Peyer's patch (tissue), 4 donors: ENCODE measurements at regions not wholly inside any gene's neighbourhood (a gene's known extent, or its start where the extent isn't known, plus 50 kb on each side); places are given as distances from the start of the nearest gene placed in this dataset.

ENCODE experiments used
- DNase-seq, 3 donors: peaks; one replicate each; pipeline ENCODE4 v3.0.0-alpha.2; 2017 to 2019
- H3K27ac ChIP-seq, 4 donors: fragments of 200-600 bp; sonication (generic); one replicate each; pipeline ENCODE4 v1.5.1; 2016 to 2019
- H3K27me3 ChIP-seq, 2 donors: fragments of 200-600 bp; sonication (generic); one replicate each; pipeline ENCODE4 v1.5.1; 2019
- H3K36me3 ChIP-seq, 3 donors: fragments of 200-600 bp; sonication (generic); one replicate each; pipeline ENCODE4 v1.5.1; 2016 to 2019
- H3K4me1 ChIP-seq, 4 donors: fragments of 200-600 bp; sonication (generic); one replicate each; pipeline ENCODE4 v1.5.1; 2016 to 2019
- H3K4me3 ChIP-seq, 4 donors: fragments of 200-600 bp; sonication (generic); 1 replicate in 3 of 4; 2 replicates in 1 of 4; pipeline ENCODE4 v1.5.1; 2016 to 2019; ENCODE audit warnings: mild to moderate bottlenecking in 1 of 4
- H3K9me3 ChIP-seq, 4 donors: fragments of 200-600 bp; sonication (generic); one replicate each; pipeline ENCODE4 v1.5.1; 2016 to 2019; ENCODE audit warnings: mild to moderate bottlenecking in 1 of 4
- POLR2A ChIP-seq, 2 donors: fragments of 450-650 bp; IDR thresholded peaks; one replicate each; pipeline ENCODE4 v1.5.1; 2017; ENCODE audit warnings: antibody characterized with exemption in 2 of 2, mild to moderate bottlenecking in 2 of 2, moderate library complexity in 2 of 2
- TF ChIP-seq, protein P1 (sequence below), 6 experiments: fragments of 450-650 bp in 4 of 6; fragments of 200-600 bp in 2 of 6; sonication (generic) in 1 of 6; IDR thresholded peaks; one replicate each; pipeline ENCODE4 v1.5.1; 2017 to 2019; ENCODE audit warnings: antibody characterized with exemption in 6 of 6, mild to moderate bottlenecking in 3 of 6, moderate library complexity in 1 of 6

GRCh38 chr3:161575901-161576300 lies 79.3 kb downstream of the OTOL1 start:
- no peak for DNase-seq
- H3K27ac ChIP-seq: no peak overlapping the region

DNA sequence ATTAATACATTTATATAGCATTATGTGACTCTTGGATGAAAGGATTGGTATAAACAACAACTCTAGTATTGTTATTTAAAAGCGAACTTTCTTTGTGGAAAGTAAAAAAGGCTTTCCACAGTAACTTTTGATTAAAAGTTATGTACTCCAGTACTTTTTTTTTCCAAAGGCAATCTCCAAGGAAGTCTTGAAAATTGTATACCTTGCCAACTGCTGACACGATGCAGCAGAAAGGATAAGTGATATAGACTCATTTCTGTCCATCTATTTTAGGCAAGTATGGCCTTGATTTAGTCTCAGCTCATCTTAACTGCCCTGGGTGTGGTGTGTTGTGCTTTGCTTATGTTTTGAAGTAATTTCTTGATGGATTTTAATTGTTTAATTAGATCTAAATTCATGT lies 79.7 kb downstream of the OTOL1 start:
- Histone ChIP-seq H3K9me3 (no peaks in the 10 kb centered on the region), H3K4me3 (no peak overlapping the region), H3K27me3 (no peaks in the 10 kb centered on the region), H3K4me1 (no peaks in the 10 kb centered on the region), H3K36me3 (no peaks in the 10 kb centered on the region), H3K27ac (no peak overlapping the region)
- DNase-seq: no peak
- TF ChIP-seq, protein P1, sequence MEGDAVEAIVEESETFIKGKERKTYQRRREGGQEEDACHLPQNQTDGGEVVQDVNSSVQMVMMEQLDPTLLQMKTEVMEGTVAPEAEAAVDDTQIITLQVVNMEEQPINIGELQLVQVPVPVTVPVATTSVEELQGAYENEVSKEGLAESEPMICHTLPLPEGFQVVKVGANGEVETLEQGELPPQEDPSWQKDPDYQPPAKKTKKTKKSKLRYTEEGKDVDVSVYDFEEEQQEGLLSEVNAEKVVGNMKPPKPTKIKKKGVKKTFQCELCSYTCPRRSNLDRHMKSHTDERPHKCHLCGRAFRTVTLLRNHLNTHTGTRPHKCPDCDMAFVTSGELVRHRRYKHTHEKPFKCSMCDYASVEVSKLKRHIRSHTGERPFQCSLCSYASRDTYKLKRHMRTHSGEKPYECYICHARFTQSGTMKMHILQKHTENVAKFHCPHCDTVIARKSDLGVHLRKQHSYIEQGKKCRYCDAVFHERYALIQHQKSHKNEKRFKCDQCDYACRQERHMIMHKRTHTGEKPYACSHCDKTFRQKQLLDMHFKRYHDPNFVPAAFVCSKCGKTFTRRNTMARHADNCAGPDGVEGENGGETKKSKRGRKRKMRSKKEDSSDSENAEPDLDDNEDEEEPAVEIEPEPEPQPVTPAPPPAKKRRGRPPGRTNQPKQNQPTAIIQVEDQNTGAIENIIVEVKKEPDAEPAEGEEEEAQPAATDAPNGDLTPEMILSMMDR (IDR thresholded peaks at IDR 0.05): no peak
- TF ChIP-seq POLR2A (IDR thresholded peaks at IDR 0.05): no peak

More at GRCh38 chr3:161575901-161576300, 79.3 kb downstream of the OTOL1 start:
- Histone ChIP-seq H3K27me3 (no peaks in the 10 kb centered on the region), H3K36me3 (no peaks in the 10 kb centered on the region), H3K9me3 (no peaks in the 10 kb centered on the region), H3K4me3 (no peak overlapping the region), H3K4me1 (no peaks in the 10 kb centered on the region)
- no peak for TF ChIP-seq POLR2A (IDR thresholded peaks at IDR 0.05)
- TF ChIP-seq, protein P1 (IDR thresholded peaks at IDR 0.05): no peak

- H3K36me3 ChIP-seq: no peaks in the 10 kb centered on the region
- no peak for DNase-seq
- TF ChIP-seq, protein P1 (IDR thresholded peaks at IDR 0.05): no peak
- no peak for TF ChIP-seq POLR2A (IDR thresholded peaks at IDR 0.05)
- no peak overlapping the region for H3K27ac ChIP-seq
- no peaks in the 10 kb centered on the region for H3K27me3 ChIP-seq
- H3K4me3 ChIP-seq: no peak overlapping the region
- no peaks in the 10 kb centered on the region for H3K4me1 ChIP-seq
- no peaks in the 10 kb centered on the region for H3K9me3 ChIP-seq
Measured at GRCh38 chr3:161576714-161577510, 80.3 kb downstream of the OTOL1 start.

- H3K9me3 ChIP-seq: no peaks in the 10 kb centered on the region
- no peak for TF ChIP-seq POLR2A (IDR thresholded peaks at IDR 0.05)
- TF ChIP-seq, protein P1 (IDR thresholded peaks at IDR 0.05): no peak
- no peak for DNase-seq
Measured at GRCh38 chr3:161577662-161578061, 81.1 kb downstream of the OTOL1 start.

GRCh38 chr3:161579395-161580126 lies 83.0 kb downstream of the OTOL1 start:
- no peak overlapping the region for H3K4me3 ChIP-seq
- DNase-seq: no peak
- TF ChIP-seq, protein P1 (IDR thresholded peaks at IDR 0.05): no peak
- TF ChIP-seq POLR2A (IDR thresholded peaks at IDR 0.05): no peak
- H3K27me3 ChIP-seq: no peaks in the 10 kb centered on the region
- H3K4me1 ChIP-seq: no peaks in the 10 kb centered on the region
- H3K36me3 ChIP-seq: no peaks in the 10 kb centered on the region
- H3K9me3 ChIP-seq: no peaks in the 10 kb centered on the region
- no peak overlapping the region for H3K27ac ChIP-seq

More at GRCh38 chr3:161577662-161578061, 81.1 kb downstream of the OTOL1 start:
- Histone ChIP-seq H3K4me3 (no peak overlapping the region), H3K27me3 (no peaks in the 10 kb centered on the region), H3K36me3 (no peaks in the 10 kb centered on the region), H3K27ac (no peak overlapping the region), H3K4me1 (no peaks in the 10 kb centered on the region)
